Uterus (tissue), 3 donors: ENCODE measurements at regions not wholly inside any gene's neighbourhood (a gene's known extent, or its start where the extent isn't known, plus 50 kb on each side); places are given as distances from the start of the nearest gene placed in this dataset.

Source experiments
- DNase-seq, 2 donors: peaks; one replicate each; pipeline ENCODE4 v3.0.0-alpha.2; 2019 to 2020
- H3K27ac ChIP-seq, 2 donors: fragments of 200-600 bp; sonication (generic); 1 replicate in 1 of 2; 2 replicates in 1 of 2; pipeline ENCODE4 v1.5.1; 2016 to 2018
- H3K27me3 ChIP-seq, 2 donors: fragments of 200-600 bp; sonication (generic); one replicate each; pipeline ENCODE4 v1.5.1; 2018 to 2019; ENCODE audit warnings: control low read depth in 1 of 2
- H3K36me3 ChIP-seq, 2 donors: fragments of 200-600 bp; sonication (generic); one replicate each; pipeline ENCODE4 v1.5.1; 2019; ENCODE audit warnings: control low read depth in 1 of 2
- H3K4me1 ChIP-seq, 2 donors: fragments of 200-600 bp; sonication (generic); one replicate each; pipeline ENCODE4 v1.5.1; 2018 to 2019; ENCODE audit warnings: control low read depth in 1 of 2
- H3K4me3 ChIP-seq, 2 donors: fragments of 200-600 bp; sonication (generic); 1 replicate in 1 of 2; 2 replicates in 1 of 2; pipeline ENCODE4 v1.5.1; 2018 to 2019; ENCODE audit warnings: mild to moderate bottlenecking in 1 of 2
- H3K9me3 ChIP-seq, 2 donors: fragments of 200-600 bp; sonication (generic); one replicate each; pipeline ENCODE4 v1.5.1; 2019; ENCODE audit warnings: control low read depth in 1 of 2
- CTCF ChIP-seq, 4 experiments: fragments of 200-600 bp in 2 of 4; fragments of 450-650 bp in 2 of 4; sonication (generic) in 2 of 4; IDR thresholded peaks; one replicate each; pipeline ENCODE4 v1.5.1; 2016 to 2019; ENCODE audit warnings: antibody characterized with exemption in 4 of 4, mild to moderate bottlenecking in 2 of 4, moderate library complexity in 1 of 4
- POLR2A ChIP-seq, 2 donors: fragments of 450-650 bp; IDR thresholded peaks; one replicate each; pipeline ENCODE4 v1.6.1; 2016; ENCODE audit warnings: antibody characterized with exemption in 2 of 2, mild to moderate bottlenecking in 1 of 2, moderate library complexity in 1 of 2
- intact Hi-C: fragments of 100-400 bp; cut with DNase I; formaldehyde crosslinking; loops from one replicate; pipeline ENCODE4 v1.15.1; 2023; ENCODE audit warnings: low total_unique reads
- donor health status: DM: yes; HTN: yes; CAD: no.

DNA sequence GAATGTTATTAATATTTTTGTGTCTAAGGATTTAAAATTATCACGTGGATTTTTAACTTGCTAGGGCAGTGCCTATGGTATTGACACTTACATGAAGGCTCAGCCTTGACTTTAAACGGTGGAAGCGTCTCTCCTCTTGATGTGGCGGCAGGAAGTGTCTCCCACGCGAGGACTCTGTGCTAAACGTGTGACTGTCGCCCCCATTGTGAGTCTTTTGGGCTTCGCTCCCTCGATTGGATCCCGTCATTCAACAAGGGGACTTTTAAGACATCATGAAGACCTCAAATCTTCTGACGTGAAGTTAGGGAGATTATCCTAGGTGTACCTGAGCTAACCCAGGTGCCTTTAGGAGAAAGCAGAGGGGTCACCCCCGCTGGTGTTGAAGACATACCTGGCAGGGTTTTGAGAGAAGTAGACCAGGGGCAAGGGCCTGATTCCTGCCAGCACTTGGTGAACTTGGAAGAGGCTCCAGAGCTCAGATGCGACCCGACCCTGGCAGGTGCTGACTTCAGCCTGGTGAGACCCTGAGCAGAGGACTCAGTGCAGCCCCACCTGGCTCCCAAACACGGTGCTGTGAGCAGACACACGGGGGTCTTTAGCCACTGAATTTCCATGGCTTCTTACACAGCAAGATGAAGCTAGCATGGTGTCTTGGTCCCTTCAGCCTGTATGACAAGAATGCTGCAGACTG is 55.7 kb upstream of the IRX4 start:
- no peak for TF ChIP-seq CTCF (IDR thresholded peaks at IDR 0.05)
- TF ChIP-seq POLR2A (IDR thresholded peaks at IDR 0.05) = no peak
- no peaks in the 10 kb centered on the region for H3K36me3 ChIP-seq
- no peaks in the 10 kb centered on the region for H3K9me3 ChIP-seq
- H3K4me3 ChIP-seq = no peak overlapping the region
- no peaks in the 10 kb centered on the region for H3K4me1 ChIP-seq
- no peak overlapping the region for H3K27ac ChIP-seq
- DNase-seq = no peak
- no peaks in the 10 kb centered on the region for H3K27me3 ChIP-seq
- intact Hi-C loops = no loop called here

- DNase-seq = no peak
- H3K36me3 ChIP-seq = no peaks in the 10 kb centered on the region
- TF ChIP-seq POLR2A (IDR thresholded peaks at IDR 0.05) (no peak), CTCF (IDR thresholded peaks at IDR 0.05) (no peak)
- H3K9me3 ChIP-seq = no peaks in the 10 kb centered on the region
- no peak overlapping the region for H3K4me3 ChIP-seq
- H3K27ac ChIP-seq = no peak overlapping the region
- H3K27me3 ChIP-seq = no peaks in the 10 kb centered on the region
- H3K4me1 ChIP-seq = no peaks in the 10 kb centered on the region
- intact Hi-C loops = no loop called here
Measured at GRCh38 chr5:1937590-1937989, 54.9 kb upstream of the IRX4 start.

DNA sequence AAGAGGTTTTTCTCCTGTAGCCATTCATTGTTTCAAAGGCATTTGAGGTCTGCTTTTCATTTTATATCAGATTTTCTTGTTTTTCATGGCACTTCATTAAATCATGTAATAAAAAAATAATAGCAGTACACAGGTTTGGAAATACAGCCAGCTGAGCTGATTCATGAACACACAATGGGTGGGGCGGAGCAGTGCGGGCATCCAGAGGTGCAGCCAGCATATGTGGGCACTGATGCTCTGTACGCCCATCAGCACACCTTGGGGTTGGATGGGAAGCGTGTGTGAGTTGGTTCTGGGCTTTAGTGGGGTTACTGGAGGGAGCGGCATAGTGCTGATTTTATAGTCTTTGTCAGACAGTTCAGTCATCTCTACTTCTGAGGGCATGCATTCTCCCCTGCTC is 54.2 kb upstream of the IRX4 start:
- no peaks in the 10 kb centered on the region for H3K4me1 ChIP-seq
- no peak for TF ChIP-seq CTCF (IDR thresholded peaks at IDR 0.05)
- no peak for TF ChIP-seq POLR2A (IDR thresholded peaks at IDR 0.05)
- intact Hi-C loops = no loop called here

DNA sequence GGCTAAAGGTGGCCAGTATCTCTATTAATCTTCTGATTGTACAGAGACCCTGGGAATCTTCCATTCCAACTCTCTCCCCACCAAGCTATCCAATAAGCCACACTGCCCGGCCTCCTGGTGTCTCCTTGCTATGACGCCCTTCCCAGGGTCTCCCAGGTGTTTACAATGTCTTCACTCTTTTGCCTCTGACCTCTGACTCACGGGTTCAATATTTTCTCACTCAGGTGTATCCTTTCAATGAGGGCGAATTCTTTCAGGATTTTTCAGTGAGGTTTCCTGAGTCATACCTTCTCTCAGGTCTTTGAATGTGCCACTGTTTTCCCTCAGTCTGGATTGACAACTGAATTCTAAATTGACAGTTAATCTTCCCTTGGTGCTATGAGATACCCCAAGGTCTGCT is 53.7 kb upstream of the IRX4 start:
- TF ChIP-seq CTCF (IDR thresholded peaks at IDR 0.05) (no peak), POLR2A (IDR thresholded peaks at IDR 0.05) (no peak)
- no peaks in the 10 kb centered on the region for H3K4me1 ChIP-seq
- H3K4me3 ChIP-seq = no peak overlapping the region
- no peaks in the 10 kb centered on the region for H3K27me3 ChIP-seq
- no peaks in the 10 kb centered on the region for H3K9me3 ChIP-seq
- intact Hi-C loops = no loop called here
- no peaks in the 10 kb centered on the region for H3K36me3 ChIP-seq
- no peak overlapping the region for H3K27ac ChIP-seq
- DNase-seq = no peak

More for the DNA sequence above, 54.2 kb upstream of the IRX4 start:
- H3K4me3 ChIP-seq = no peak overlapping the region
- DNase-seq = no peak
- no peaks in the 10 kb centered on the region for H3K36me3 ChIP-seq
- no peaks in the 10 kb centered on the region for H3K9me3 ChIP-seq
- H3K27me3 ChIP-seq = no peaks in the 10 kb centered on the region
- H3K27ac ChIP-seq = no peak overlapping the region

GRCh38 chr5:1934801-1935429 is 52.2 kb upstream of the IRX4 start:
- H3K27me3 ChIP-seq = no peaks in the 10 kb centered on the region
- DNase-seq = no peak
- no peaks in the 10 kb centered on the region for H3K9me3 ChIP-seq
- no peaks in the 10 kb centered on the region for H3K36me3 ChIP-seq
- H3K4me3 ChIP-seq = no peak overlapping the region
- intact Hi-C loops = no loop called here
- peaks cover 0 to 4% of the 10 kb centered on the region in 2 donors for H3K4me1 ChIP-seq
- H3K27ac ChIP-seq = no peak overlapping the region
- TF ChIP-seq POLR2A (IDR thresholded peaks at IDR 0.05) = no peak
- no peak for TF ChIP-seq CTCF (IDR thresholded peaks at IDR 0.05)
